ENCODE measurements at regions not wholly inside any gene's neighbourhood (a gene's known extent, or its start where the extent isn't known, plus 50 kb on each side); places are given as distances from the start of the nearest gene placed in this dataset.

GRCh38 chr16:86244936-86245335 is 265.4 kb upstream of the FOXF1 start:
- no peak for TF ChIP-seq POLR2A (IDR thresholded peaks at IDR 0.05)
- TF ChIP-seq, protein P1, sequence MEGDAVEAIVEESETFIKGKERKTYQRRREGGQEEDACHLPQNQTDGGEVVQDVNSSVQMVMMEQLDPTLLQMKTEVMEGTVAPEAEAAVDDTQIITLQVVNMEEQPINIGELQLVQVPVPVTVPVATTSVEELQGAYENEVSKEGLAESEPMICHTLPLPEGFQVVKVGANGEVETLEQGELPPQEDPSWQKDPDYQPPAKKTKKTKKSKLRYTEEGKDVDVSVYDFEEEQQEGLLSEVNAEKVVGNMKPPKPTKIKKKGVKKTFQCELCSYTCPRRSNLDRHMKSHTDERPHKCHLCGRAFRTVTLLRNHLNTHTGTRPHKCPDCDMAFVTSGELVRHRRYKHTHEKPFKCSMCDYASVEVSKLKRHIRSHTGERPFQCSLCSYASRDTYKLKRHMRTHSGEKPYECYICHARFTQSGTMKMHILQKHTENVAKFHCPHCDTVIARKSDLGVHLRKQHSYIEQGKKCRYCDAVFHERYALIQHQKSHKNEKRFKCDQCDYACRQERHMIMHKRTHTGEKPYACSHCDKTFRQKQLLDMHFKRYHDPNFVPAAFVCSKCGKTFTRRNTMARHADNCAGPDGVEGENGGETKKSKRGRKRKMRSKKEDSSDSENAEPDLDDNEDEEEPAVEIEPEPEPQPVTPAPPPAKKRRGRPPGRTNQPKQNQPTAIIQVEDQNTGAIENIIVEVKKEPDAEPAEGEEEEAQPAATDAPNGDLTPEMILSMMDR (IDR thresholded peaks at IDR 0.05) = no peak

All from tibial nerve (tissue), 3 donors.